AG04450 (cell line): ENCODE measurements at regions not wholly inside any gene's neighbourhood (a gene's known extent, or its start where the extent isn't known, plus 50 kb on each side); places are given as distances from the start of the nearest gene placed in this dataset.

Source experiments
- CTCF ChIA-PET: fragments of 300-600, 350-600 bp; formaldehyde crosslinking; extraction: SDS; loops from one replicate; lab custom pipeline; 2022; ENCODE audit warnings: antibody characterized with exemption, inconsistent platforms; lab: Charles Lee
- POLR2A ChIA-PET: fragments of 350-600 bp; formaldehyde crosslinking; extraction: SDS; loops from one replicate; lab custom pipeline; 2021; ENCODE audit warnings: antibody characterized with exemption, inconsistent platforms; lab: Yijun Ruan, JAX
- DNase-seq: peaks from one replicate; pipeline ENCODE4 v3.0.0-alpha.2; 2011; ENCODE audit warnings: low read depth, low spot score
- H3K27ac ChIP-seq: one replicate; pipeline ENCODE4 v1.5.1; 2012; ENCODE audit warnings: low read depth, low read length, control low read depth
- H3K27me3 ChIP-seq: one replicate; pipeline ENCODE4 v1.6.0; 2012; ENCODE audit warnings: low read length; ENCODE audit not compliant: control insufficient read depth, insufficient read depth
- H3K4me3 ChIP-seq: 2 replicates; pipeline ENCODE4 v1.5.1; 2011; ENCODE audit warnings: mild to moderate bottlenecking, low read depth, low read length, control low read depth
- H3K9me3 ChIP-seq: 2 replicates; pipeline ENCODE4 v1.5.1; 2012; ENCODE audit warnings: low read length; ENCODE audit not compliant: control insufficient read depth, insufficient read depth
- TF ChIP-seq, protein P1 (sequence below): IDR thresholded peaks from 2 replicates; pipeline ENCODE4 v1.5.1; 2011; ENCODE audit warnings: low read depth, low read length, control low read depth, inconsistent platforms

- Histone ChIP-seq H3K9me3 (no peaks in the 10 kb centered on the region; the same call in 1 of the 2 replicates), H3K27me3 (no peaks in the 10 kb centered on the region), H3K4me3 (no peak overlapping the region), H3K27ac (no peak overlapping the region)
- TF ChIP-seq, protein P1, sequence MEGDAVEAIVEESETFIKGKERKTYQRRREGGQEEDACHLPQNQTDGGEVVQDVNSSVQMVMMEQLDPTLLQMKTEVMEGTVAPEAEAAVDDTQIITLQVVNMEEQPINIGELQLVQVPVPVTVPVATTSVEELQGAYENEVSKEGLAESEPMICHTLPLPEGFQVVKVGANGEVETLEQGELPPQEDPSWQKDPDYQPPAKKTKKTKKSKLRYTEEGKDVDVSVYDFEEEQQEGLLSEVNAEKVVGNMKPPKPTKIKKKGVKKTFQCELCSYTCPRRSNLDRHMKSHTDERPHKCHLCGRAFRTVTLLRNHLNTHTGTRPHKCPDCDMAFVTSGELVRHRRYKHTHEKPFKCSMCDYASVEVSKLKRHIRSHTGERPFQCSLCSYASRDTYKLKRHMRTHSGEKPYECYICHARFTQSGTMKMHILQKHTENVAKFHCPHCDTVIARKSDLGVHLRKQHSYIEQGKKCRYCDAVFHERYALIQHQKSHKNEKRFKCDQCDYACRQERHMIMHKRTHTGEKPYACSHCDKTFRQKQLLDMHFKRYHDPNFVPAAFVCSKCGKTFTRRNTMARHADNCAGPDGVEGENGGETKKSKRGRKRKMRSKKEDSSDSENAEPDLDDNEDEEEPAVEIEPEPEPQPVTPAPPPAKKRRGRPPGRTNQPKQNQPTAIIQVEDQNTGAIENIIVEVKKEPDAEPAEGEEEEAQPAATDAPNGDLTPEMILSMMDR, result no peak
- POLR2A ChIA-PET, result no interaction called here
- no peak for DNase-seq
- CTCF ChIA-PET, result no interaction called here
Observed at GRCh38 chr6:68575765-68576439, 59.2 kb upstream of the ADGRB3 start.

DNA sequence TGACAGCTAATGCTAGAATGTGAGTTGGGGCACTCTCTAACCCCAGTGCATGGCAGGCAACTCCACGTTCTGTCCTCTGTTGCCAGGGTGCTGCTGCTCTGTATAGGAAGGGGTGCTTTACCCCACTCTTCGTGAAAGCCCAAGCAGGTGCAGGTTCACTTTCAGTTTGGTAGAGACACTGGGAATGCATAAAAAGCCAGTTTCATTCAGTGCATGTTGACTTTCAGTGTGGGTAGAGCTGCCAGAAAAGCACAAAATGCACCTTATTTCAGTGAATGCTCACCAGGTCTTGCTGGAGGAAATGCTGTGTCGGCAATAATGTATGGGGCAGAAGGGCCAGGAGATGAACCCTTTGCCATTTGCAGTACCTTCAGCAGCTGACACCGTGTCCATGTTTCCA, 62.1 kb upstream of the ADGRB3 start:
- Histone ChIP-seq H3K27me3 (no peaks in the 10 kb centered on the region), H3K27ac (no peak overlapping the region), H3K4me3 (no peak overlapping the region), H3K9me3 (no peaks in the 10 kb centered on the region; the same call in none of the 2 replicates)
- DNase-seq, result no peak
- TF ChIP-seq, protein P1, result no peak
- CTCF ChIA-PET, result no interaction called here
- POLR2A ChIA-PET, result no interaction called here

DNA sequence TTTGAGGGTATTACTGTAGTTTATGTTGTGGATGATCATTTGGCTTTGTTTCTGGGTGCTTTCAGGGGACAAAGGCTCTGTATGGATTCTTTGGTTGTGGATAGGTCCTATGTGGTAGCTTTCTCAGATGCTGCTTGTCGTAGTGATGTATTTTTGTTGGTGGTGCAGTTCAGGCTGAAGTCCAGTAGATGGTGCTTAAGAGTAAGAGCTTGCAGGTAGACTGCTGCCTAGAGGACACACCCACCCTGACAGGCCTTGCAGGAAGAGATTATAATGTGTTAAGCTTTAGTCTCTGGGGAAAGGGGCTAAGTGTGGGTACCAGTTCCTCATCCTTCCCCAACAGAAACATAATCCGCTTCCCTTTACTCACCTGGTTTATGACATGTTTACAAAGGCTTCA, 62.6 kb upstream of the ADGRB3 start:
- Histone ChIP-seq H3K4me3 (no peak overlapping the region), H3K27me3 (no peaks in the 10 kb centered on the region), H3K9me3 (no peaks in the 10 kb centered on the region; the same call in none of the 2 replicates), H3K27ac (no peak overlapping the region)
- TF ChIP-seq, protein P1, result peak; percentile 5; the same call in 1 of the 2 replicates
- DNase-seq, result no peak
- ChIA-PET CTCF (no interaction called here), POLR2A (no interaction called here)

DNA sequence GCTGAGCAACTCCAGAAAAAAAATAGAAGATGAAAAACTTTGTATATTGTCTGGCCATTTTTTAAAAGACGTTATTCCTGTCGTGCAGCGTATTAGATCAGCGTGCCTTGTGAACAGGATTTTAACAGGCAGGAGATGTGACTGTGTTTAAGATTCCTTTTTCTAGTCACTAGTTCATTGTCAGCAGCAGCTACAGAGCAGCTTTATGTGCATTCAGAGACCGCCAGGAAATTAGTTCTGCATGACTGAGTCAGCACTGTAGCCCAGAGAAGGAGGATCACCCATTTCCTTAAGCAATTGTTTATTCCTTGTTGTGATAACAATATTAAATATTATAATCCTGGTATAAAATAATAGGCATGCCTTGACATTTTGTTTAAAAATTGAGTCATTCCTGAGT, 75.4 kb upstream of the ADGRB3 start:
- ChIA-PET POLR2A (no interaction called here), CTCF (no interaction called here)
- Histone ChIP-seq H3K27ac (no peak overlapping the region), H3K9me3 (no peaks in the 10 kb centered on the region), H3K4me3 (no peak overlapping the region), H3K27me3 (no peaks in the 10 kb centered on the region)
- TF ChIP-seq, protein P1, result no peak
- DNase-seq, result no peak

DNA sequence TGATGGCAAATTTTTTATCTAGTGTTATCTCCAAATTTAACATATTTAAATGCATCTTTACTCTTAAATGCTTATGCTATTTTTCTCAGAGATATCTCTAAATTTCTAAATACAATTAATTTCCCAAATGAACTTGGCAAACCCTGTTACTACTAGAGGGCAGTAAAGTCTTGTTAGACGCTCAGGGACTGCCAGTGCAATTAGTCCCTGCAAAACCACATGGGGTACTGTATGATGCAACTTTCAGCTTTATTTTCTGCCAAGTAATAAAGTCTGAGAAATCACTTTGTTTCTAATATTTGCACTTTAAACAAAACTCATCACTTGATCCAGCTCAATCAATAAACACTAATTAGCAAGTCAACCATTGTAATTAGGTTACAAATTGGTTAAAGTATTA, 76.0 kb upstream of the ADGRB3 start:
- TF ChIP-seq, protein P1, result no peak
- Histone ChIP-seq H3K27ac (no peak overlapping the region), H3K9me3 (no peaks in the 10 kb centered on the region), H3K27me3 (no peaks in the 10 kb centered on the region), H3K4me3 (no peak overlapping the region)
- DNase-seq, result no peak
- POLR2A ChIA-PET, result no interaction called here
- CTCF ChIA-PET, result no interaction called here
